NK-92 treated with Interleukin-12 subunit alpha and Interleukin-12 subunit beta, amount 100 ng/mL, for 24 hours (cell line): ENCODE measurements at regions not wholly inside any gene's neighbourhood (a gene's known extent, or its start where the extent isn't known, plus 50 kb on each side); places are given as distances from the start of the nearest gene placed in this dataset.
"Not testable (repeated sequence)": the region's sequence is repeated elsewhere in the genome, so short reads cannot be mapped to it uniquely, and the experiment has no call there.

ENCODE experiments used
- DNase-seq: peaks from one replicate; lab custom pipeline; 2025; lab: John Stamatoyannopoulos, UW

- no peak for DNase-seq
Observed at GRCh38 chr13:58907347-58907746, 1256.4 kb downstream of the DIAPH3 start.

GRCh38 chr13:58908019-58908679 lies 1255.6 kb downstream of the DIAPH3 start:
- no peak for DNase-seq

- no peak for DNase-seq
Observed at GRCh38 chr13:58919551-58919950, 1244.2 kb downstream of the DIAPH3 start.

- no peak for DNase-seq
Observed at GRCh38 chr13:58921129-58921528, 1242.6 kb downstream of the DIAPH3 start.

- DNase-seq, result no peak
Observed at GRCh38 chr13:58926858-58927257, 1236.9 kb downstream of the DIAPH3 start.

GRCh38 chr13:58933475-58933874 lies 1230.3 kb downstream of the DIAPH3 start:
- DNase-seq, result no peak

GRCh38 chr13:58935689-58936088 lies 1228.0 kb downstream of the DIAPH3 start:
- DNase-seq, result no peak

- no peak for DNase-seq
Observed at GRCh38 chr13:58946274-58946673, 1217.5 kb downstream of the DIAPH3 start.

GRCh38 chr13:58949646-58950045 lies 1214.1 kb downstream of the DIAPH3 start:
- DNase-seq, result no peak

- no peak for DNase-seq
Observed at GRCh38 chr13:58950911-58951310, 1212.8 kb downstream of the DIAPH3 start.

- no peak for DNase-seq
Observed at GRCh38 chr13:58953638-58954037, 1210.1 kb downstream of the DIAPH3 start.

GRCh38 chr13:58955546-58956385 lies 1208.0 kb downstream of the DIAPH3 start:
- DNase-seq, result no peak

- DNase-seq, result not testable (repeated sequence)
Observed at GRCh38 chr13:58958097-58958496, 1205.6 kb downstream of the DIAPH3 start.

GRCh38 chr13:58960888-58961287 lies 1202.8 kb downstream of the DIAPH3 start:
- no peak for DNase-seq

GRCh38 chr13:58963321-58963720 lies 1200.4 kb downstream of the DIAPH3 start:
- no peak for DNase-seq

- DNase-seq, result no peak
Observed at GRCh38 chr13:58964048-58964447, 1199.7 kb downstream of the DIAPH3 start.

- no peak for DNase-seq
Observed at GRCh38 chr13:58977085-58977484, 1186.6 kb downstream of the DIAPH3 start.

- no peak for DNase-seq
Observed at GRCh38 chr13:58978331-58978730, 1185.4 kb downstream of the DIAPH3 start.

- DNase-seq, result no peak
Observed at GRCh38 chr13:58979851-58980250, 1183.9 kb downstream of the DIAPH3 start.

GRCh38 chr13:58985845-58986244 lies 1177.9 kb downstream of the DIAPH3 start:
- DNase-seq, result no peak

- DNase-seq, result no peak
Observed at GRCh38 chr13:58989556-58989955, 1174.2 kb downstream of the DIAPH3 start.

- no peak for DNase-seq
Observed at GRCh38 chr13:58991826-58992477, 1171.8 kb downstream of the DIAPH3 start.

- no peak for DNase-seq
Observed at GRCh38 chr13:58992478-58993042, 1171.2 kb downstream of the DIAPH3 start.
